ENCODE measurements at regions not wholly inside any gene's neighbourhood (a gene's known extent, or its start where the extent isn't known, plus 50 kb on each side); places are given as distances from the start of the nearest gene placed in this dataset.

GRCh38 chr13:47184321-47184720 is 287.5 kb upstream of the HTR2A start:
- TF ChIP-seq EZH2 (IDR thresholded peaks at IDR 0.05; ENCODE audit: low read depth) (no peak), CTCF (conservative IDR thresholded peaks at IDR 0.05) (no peak)
- intact Hi-C loops (cut with micrococcal nuclease; ENCODE audit: unreplicated experiment): no loop called here
- Histone ChIP-seq H3K4me2 (no peak overlapping the region), H3K9me3 (ENCODE audit: insufficient read depth, low read depth) (no peaks in the 10 kb centered on the region), H3K9me2 (ENCODE audit: insufficient read depth) (no peaks in the 10 kb centered on the region), H2AFZ (no peak overlapping the region), H3K27ac (no peak overlapping the region), H3K36me3 (ENCODE audit: low read depth) (no peaks in the 10 kb centered on the region), H4K20me1 (ENCODE audit: insufficient read depth) (no peaks in the 10 kb centered on the region), H3K27me3 (ENCODE audit: insufficient read depth, low read depth) (no peaks in the 10 kb centered on the region), H3F3A (ENCODE audit: insufficient read depth, low read depth) (no peaks in the 10 kb centered on the region), H3K4me1 (replicated peaks; ENCODE audit: insufficient read depth) (no peaks in the 10 kb centered on the region), H3K79me2 (ENCODE audit: low read depth) (no peaks in the 10 kb centered on the region), H3K4me3 (no peak overlapping the region)
- DNase-seq: no peak
- no TSS peak for BruUV-seq (replicated peaks)
- ChIA-PET POLR2A (ENCODE audit: unreplicated experiment) (no interaction called here), CTCF (no interaction called here)

- H3K4me1 ChIP-seq (replicated peaks; ENCODE audit: insufficient read depth): no peaks in the 10 kb centered on the region
- no peak for TF ChIP-seq EZH2 (IDR thresholded peaks at IDR 0.05; ENCODE audit: low read depth)
- no peaks in the 10 kb centered on the region for H3K9me3 ChIP-seq (ENCODE audit: insufficient read depth, low read depth)
- no peaks in the 10 kb centered on the region for H3K79me2 ChIP-seq (ENCODE audit: low read depth)
- H3K27ac ChIP-seq: no peak overlapping the region
- H3K4me2 ChIP-seq: no peak overlapping the region
- ChIA-PET CTCF (no interaction called here), POLR2A (ENCODE audit: unreplicated experiment) (no interaction called here)
- H3K27me3 ChIP-seq (ENCODE audit: insufficient read depth, low read depth): no peaks in the 10 kb centered on the region
- DNase-seq: no peak
- no peaks in the 10 kb centered on the region for H3F3A ChIP-seq (ENCODE audit: insufficient read depth, low read depth)
- H3K4me3 ChIP-seq: no peak overlapping the region
- no peaks in the 10 kb centered on the region for H3K9me2 ChIP-seq (ENCODE audit: insufficient read depth)
- intact Hi-C loops (cut with micrococcal nuclease; ENCODE audit: unreplicated experiment): no loop called here
- no peak overlapping the region for H2AFZ ChIP-seq
- H3K36me3 ChIP-seq (ENCODE audit: low read depth): no peaks in the 10 kb centered on the region
- BruUV-seq (replicated peaks): no TSS peak
- H4K20me1 ChIP-seq (ENCODE audit: insufficient read depth): no peaks in the 10 kb centered on the region
Measured at GRCh38 chr13:47179321-47179720, 282.5 kb upstream of the HTR2A start.

- Histone ChIP-seq H3F3A (ENCODE audit: insufficient read depth, low read depth) (no peaks in the 10 kb centered on the region), H3K27me3 (ENCODE audit: insufficient read depth, low read depth) (no peaks in the 10 kb centered on the region), H3K36me3 (ENCODE audit: low read depth) (no peaks in the 10 kb centered on the region), H3K9me2 (ENCODE audit: insufficient read depth) (no peaks in the 10 kb centered on the region), H3K4me1 (replicated peaks; ENCODE audit: insufficient read depth) (no peaks in the 10 kb centered on the region), H2AFZ (no peak overlapping the region), H3K27ac (no peak overlapping the region), H3K9me3 (ENCODE audit: insufficient read depth, low read depth) (no peaks in the 10 kb centered on the region), H4K20me1 (ENCODE audit: insufficient read depth) (no peaks in the 10 kb centered on the region), H3K4me2 (no peak overlapping the region), H3K79me2 (ENCODE audit: low read depth) (no peaks in the 10 kb centered on the region), H3K4me3 (no peak overlapping the region)
- ChIA-PET POLR2A (ENCODE audit: unreplicated experiment) (no interaction called here), CTCF (no interaction called here)
- no TSS peak for BruUV-seq (replicated peaks)
- intact Hi-C loops (cut with micrococcal nuclease; ENCODE audit: unreplicated experiment): no loop called here
- no peak for TF ChIP-seq EZH2 (IDR thresholded peaks at IDR 0.05; ENCODE audit: low read depth)
- no peak for TF ChIP-seq CTCF (conservative IDR thresholded peaks at IDR 0.05)
- DNase-seq: no peak
Measured at GRCh38 chr13:47178090-47178950, 281.5 kb upstream of the HTR2A start.

Measured in PC-9 (cell line).